ENCODE measurements at regions not wholly inside any gene's neighbourhood (a gene's known extent, or its start where the extent isn't known, plus 50 kb on each side); places are given as distances from the start of the nearest gene placed in this dataset.

- ATAC-seq (no peak), DNase-seq (no peak)
- no peaks in the 10 kb centered on the region for H3K4me1 Mint-ChIP-seq (ENCODE audit: low read depth)
- CTCF ChIA-PET: no interaction called here
- no peak overlapping the region for H3K27ac Mint-ChIP-seq
- H3K9me3 Mint-ChIP-seq (ENCODE audit: insufficient read depth): no peaks in the 10 kb centered on the region
- POLR2A ChIA-PET: no interaction called here
- no peaks in the 10 kb centered on the region for H3K27me3 Mint-ChIP-seq (ENCODE audit: low read depth)
- H3K36me3 Mint-ChIP-seq (ENCODE audit: low read depth): peaks cover 16% of the 10 kb centered on the region
- H3K4me3 Mint-ChIP-seq: no peak overlapping the region
These were observed 203.3 kb downstream of the OR13H1 start for GRCh38 chrX:131747173-131747572.

GRCh38 chrX:131752493-131753198, 208.8 kb downstream of the OR13H1 start:
- no peak overlapping the region for H3K4me3 Mint-ChIP-seq
- POLR2A ChIA-PET: no interaction called here
- H3K27ac Mint-ChIP-seq: no peak overlapping the region
- no peaks in the 10 kb centered on the region for H3K4me1 Mint-ChIP-seq (ENCODE audit: low read depth)
- ATAC-seq (no peak), DNase-seq (no peak)
- no peaks in the 10 kb centered on the region for H3K9me3 Mint-ChIP-seq (ENCODE audit: insufficient read depth)
- no peaks in the 10 kb centered on the region for H3K27me3 Mint-ChIP-seq (ENCODE audit: low read depth)
- CTCF ChIA-PET: no interaction called here
- peaks cover 6% of the 10 kb centered on the region for H3K36me3 Mint-ChIP-seq (ENCODE audit: low read depth)

DNA sequence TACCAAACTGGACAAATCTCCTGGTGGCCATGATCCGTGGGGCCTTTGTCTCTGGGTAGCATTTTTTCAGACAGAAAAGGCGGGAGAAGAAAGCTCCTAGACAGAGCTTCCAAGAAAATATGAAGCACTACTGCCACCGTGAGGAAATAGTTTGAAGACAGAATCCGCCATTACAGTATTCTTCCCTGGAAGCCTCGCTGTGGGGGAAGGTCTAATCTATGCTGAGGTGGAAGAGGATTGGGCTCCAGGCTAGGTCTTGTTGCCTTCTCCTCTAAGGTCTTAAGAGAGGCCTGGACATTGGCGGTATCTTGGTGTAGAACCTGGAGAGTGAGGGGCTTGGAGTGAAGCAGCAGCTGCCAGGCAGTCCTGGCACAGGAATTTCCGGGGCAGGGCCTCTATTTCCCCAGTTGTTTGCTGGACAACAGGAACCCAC, 218.9 kb downstream of the OR13H1 start:
- Mint-ChIP-seq H3K4me1 (ENCODE audit: low read depth) (no peaks in the 10 kb centered on the region), H3K4me3 (no peak overlapping the region), H3K9me3 (ENCODE audit: insufficient read depth) (no peaks in the 10 kb centered on the region), H3K27ac (no peak overlapping the region), H3K36me3 (ENCODE audit: low read depth) (peaks cover 7% of the 10 kb centered on the region), H3K27me3 (ENCODE audit: low read depth) (no peaks in the 10 kb centered on the region)
- no peak for DNase-seq
- ChIA-PET POLR2A (no interaction called here), CTCF (no interaction called here)
- no peak for ATAC-seq

DNA sequence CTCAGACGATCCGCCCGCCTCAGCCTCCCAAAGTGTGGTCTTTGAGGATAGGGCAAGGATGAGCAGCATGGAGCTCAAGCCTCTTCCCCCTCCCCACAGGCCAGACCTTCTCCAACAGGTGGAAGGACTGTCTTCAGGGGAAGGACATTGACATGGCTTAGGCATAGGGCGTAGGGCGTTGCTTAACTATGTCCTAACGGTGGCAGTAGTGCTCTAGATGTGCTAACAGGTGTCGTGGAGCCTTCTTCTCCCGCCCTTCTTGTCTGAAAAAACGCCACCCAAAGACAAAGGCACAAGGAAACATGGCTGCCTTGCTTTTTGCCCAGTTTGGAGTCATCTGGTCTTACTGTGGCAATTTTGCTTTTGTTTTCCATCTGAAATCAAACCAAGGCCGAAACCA, 219.8 kb downstream of the OR13H1 start:
- peaks cover 7% of the 10 kb centered on the region for H3K36me3 Mint-ChIP-seq (ENCODE audit: low read depth)
- DNase-seq: no peak
- no peak overlapping the region for H3K4me3 Mint-ChIP-seq
- H3K27ac Mint-ChIP-seq: no peak overlapping the region
- no peak for ATAC-seq
- POLR2A ChIA-PET: no interaction called here
- CTCF ChIA-PET: no interaction called here
- no peaks in the 10 kb centered on the region for H3K9me3 Mint-ChIP-seq (ENCODE audit: insufficient read depth)
- no peaks in the 10 kb centered on the region for H3K4me1 Mint-ChIP-seq (ENCODE audit: low read depth)
- H3K27me3 Mint-ChIP-seq (ENCODE audit: low read depth): no peaks in the 10 kb centered on the region

- ATAC-seq: no peak
- Mint-ChIP-seq H3K9me3 (ENCODE audit: insufficient read depth) (no peaks in the 10 kb centered on the region), H3K27me3 (ENCODE audit: low read depth) (no peaks in the 10 kb centered on the region), H3K4me3 (no peak overlapping the region), H3K36me3 (ENCODE audit: low read depth) (peaks cover 7% of the 10 kb centered on the region), H3K27ac (no peak overlapping the region), H3K4me1 (ENCODE audit: low read depth) (no peaks in the 10 kb centered on the region)
- no peak for DNase-seq
- ChIA-PET POLR2A (no interaction called here), CTCF (no interaction called here)
These were observed 220.3 kb downstream of the OR13H1 start for GRCh38 chrX:131764216-131764615.

DNA sequence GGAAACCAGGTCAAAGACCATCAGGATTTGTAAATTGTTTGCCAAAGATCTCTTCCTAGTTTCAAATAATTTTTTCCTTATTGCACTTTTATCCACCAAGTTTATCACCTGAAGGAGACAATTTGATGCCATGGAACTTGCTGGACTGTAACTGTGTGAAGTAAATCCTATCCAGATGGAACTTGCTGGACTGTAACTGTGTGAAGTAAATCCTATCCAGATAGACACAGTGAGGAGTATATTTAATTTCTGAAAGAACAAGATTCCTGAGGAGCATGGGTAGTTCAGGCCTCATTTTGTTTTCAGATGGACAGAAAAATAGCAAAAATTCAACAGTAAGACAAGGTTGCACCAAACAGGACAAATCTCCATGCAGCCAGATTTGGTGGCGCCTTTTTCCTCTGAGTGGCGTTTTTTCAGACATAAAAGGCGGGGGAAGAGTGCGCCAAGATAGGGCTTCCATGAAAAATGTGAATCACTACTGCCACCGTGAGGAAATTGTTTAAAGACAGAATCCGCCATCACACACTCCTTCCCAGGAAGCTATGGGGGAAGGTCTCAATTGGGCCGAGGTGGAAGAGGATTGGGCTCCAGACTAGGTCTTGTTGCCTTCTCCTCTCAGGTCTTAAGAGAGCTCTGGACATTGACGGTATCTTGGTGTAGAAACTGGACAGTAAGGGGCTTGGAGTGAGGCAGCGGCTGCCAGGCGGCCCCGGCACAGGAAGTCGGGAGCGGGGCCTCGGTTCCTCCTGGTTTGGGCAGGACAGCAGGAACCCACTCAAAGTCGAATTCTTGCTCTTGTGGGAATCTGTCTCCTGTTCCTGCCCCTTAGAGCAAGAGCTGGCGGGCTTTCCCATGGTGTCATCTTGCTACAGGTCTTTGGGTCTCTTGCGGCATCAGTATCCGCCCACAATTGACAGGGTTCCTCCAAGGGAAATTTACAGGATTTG, 234.7 kb downstream of the OR13H1 start:
- no peak overlapping the region for H3K27ac Mint-ChIP-seq
- H3K36me3 Mint-ChIP-seq (ENCODE audit: low read depth): no peaks in the 10 kb centered on the region
- ChIA-PET CTCF (no interaction called here), POLR2A (no interaction called here)
- H3K4me1 Mint-ChIP-seq (ENCODE audit: low read depth): no peaks in the 10 kb centered on the region
- H3K27me3 Mint-ChIP-seq (ENCODE audit: low read depth): no peaks in the 10 kb centered on the region
- no peak for ATAC-seq
- H3K9me3 Mint-ChIP-seq (ENCODE audit: insufficient read depth): no peaks in the 10 kb centered on the region
- no peak for DNase-seq
- H3K4me3 Mint-ChIP-seq: no peak overlapping the region

GRCh38 chrX:131779306-131779705, 235.4 kb downstream of the OR13H1 start:
- POLR2A ChIA-PET: no interaction called here
- no peak for ATAC-seq
- H3K4me1 Mint-ChIP-seq (ENCODE audit: low read depth): no peaks in the 10 kb centered on the region
- no peaks in the 10 kb centered on the region for H3K9me3 Mint-ChIP-seq (ENCODE audit: insufficient read depth)
- peaks cover 2% of the 10 kb centered on the region for H3K36me3 Mint-ChIP-seq (ENCODE audit: low read depth)
- CTCF ChIA-PET: no interaction called here
- no peaks in the 10 kb centered on the region for H3K27me3 Mint-ChIP-seq (ENCODE audit: low read depth)
- no peak overlapping the region for H3K4me3 Mint-ChIP-seq
- DNase-seq: no peak
- no peak overlapping the region for H3K27ac Mint-ChIP-seq

- H3K9me3 Mint-ChIP-seq (ENCODE audit: insufficient read depth): no peaks in the 10 kb centered on the region
- no peaks in the 10 kb centered on the region for H3K4me1 Mint-ChIP-seq (ENCODE audit: low read depth)
- ChIA-PET POLR2A (no interaction called here), CTCF (no interaction called here)
- H3K27ac Mint-ChIP-seq: no peak overlapping the region
- H3K4me3 Mint-ChIP-seq: no peak overlapping the region
- no peak for DNase-seq
- H3K27me3 Mint-ChIP-seq (ENCODE audit: low read depth): no peaks in the 10 kb centered on the region
- no peak for ATAC-seq
- H3K36me3 Mint-ChIP-seq (ENCODE audit: low read depth): peaks cover 2% of the 10 kb centered on the region
These were observed 235.9 kb downstream of the OR13H1 start for GRCh38 chrX:131779741-131780140.

- Mint-ChIP-seq H3K27ac (no peak overlapping the region), H3K4me3 (no peak overlapping the region), H3K27me3 (ENCODE audit: low read depth) (no peaks in the 10 kb centered on the region), H3K36me3 (ENCODE audit: low read depth) (peaks cover 2% of the 10 kb centered on the region), H3K9me3 (ENCODE audit: insufficient read depth) (no peaks in the 10 kb centered on the region), H3K4me1 (ENCODE audit: low read depth) (no peaks in the 10 kb centered on the region)
- DNase-seq: no peak
- no peak for ATAC-seq
- CTCF ChIA-PET: no interaction called here
- POLR2A ChIA-PET: no interaction called here
These were observed 238.8 kb downstream of the OR13H1 start for GRCh38 chrX:131782646-131783045.

DNA sequence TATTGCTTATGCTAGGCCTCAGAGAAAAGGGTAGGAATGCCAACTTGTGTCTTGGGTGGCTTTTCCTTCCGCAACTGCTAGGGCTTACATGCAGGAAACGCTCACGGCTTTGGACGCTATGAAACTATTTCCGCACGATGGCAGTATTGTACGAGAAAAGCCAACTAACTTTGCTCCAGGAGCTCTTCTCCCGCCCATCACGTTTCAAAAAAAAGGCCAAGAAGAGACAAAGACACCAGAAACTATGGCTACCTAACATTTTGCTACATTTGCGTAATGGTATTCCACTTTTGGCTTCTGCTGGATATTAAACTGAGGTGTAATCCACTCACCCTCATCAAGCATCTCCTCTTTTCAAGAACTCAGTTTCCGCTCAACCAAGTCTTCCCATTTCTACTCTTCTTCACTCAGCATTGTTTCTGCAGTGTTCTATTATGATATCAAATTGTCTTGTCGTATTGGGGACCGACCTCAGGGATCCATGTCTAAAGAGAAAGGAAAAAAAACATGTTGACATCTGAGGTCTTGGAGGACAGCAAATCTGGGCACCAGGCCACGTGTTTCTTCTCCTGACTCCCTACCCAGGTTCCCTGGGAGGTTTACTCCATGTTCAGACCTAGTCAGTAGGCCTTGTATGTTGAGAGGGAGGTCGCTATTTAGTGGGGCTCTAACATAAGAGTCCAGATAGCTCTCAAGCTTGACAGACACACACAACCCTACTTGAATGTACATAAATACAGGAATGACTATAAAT, 239.4 kb upstream of the STK26 start:
- ChIA-PET CTCF (no interaction called here), POLR2A (no interaction called here)
- no peak overlapping the region for H3K27ac Mint-ChIP-seq
- peaks cover 2% of the 10 kb centered on the region for H3K36me3 Mint-ChIP-seq (ENCODE audit: low read depth)
- no peaks in the 10 kb centered on the region for H3K9me3 Mint-ChIP-seq (ENCODE audit: insufficient read depth)
- no peaks in the 10 kb centered on the region for H3K27me3 Mint-ChIP-seq (ENCODE audit: low read depth)
- no peak overlapping the region for H3K4me3 Mint-ChIP-seq
- DNase-seq: no peak
- no peak for ATAC-seq
- H3K4me1 Mint-ChIP-seq (ENCODE audit: low read depth): no peaks in the 10 kb centered on the region

DNA sequence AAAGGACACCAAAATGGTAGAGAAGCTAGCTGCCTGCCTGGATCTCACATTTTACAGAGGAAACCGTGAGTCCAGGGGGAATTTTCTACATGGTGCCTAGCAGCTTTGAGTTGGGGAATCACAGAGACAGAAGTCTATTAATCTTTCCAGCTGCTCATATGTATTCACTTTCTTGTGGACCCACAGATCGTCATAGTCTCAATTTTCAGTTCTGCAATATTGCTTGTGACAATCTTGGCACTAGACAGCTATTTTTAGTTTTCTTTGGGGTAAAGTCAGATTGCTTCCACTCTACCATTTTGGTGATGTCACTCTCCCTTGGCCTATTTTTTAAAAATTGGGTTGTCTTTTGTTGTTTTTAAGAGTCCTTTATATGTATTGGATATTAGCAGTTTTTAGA, 233.4 kb upstream of the STK26 start:
- Mint-ChIP-seq H3K9me3 (ENCODE audit: insufficient read depth) (no peaks in the 10 kb centered on the region), H3K27me3 (ENCODE audit: low read depth) (no peaks in the 10 kb centered on the region), H3K36me3 (ENCODE audit: low read depth) (peaks cover 4% of the 10 kb centered on the region), H3K27ac (no peak overlapping the region), H3K4me3 (no peak overlapping the region), H3K4me1 (ENCODE audit: low read depth) (no peaks in the 10 kb centered on the region)
- DNase-seq (no peak), ATAC-seq (no peak)
- CTCF ChIA-PET: no interaction called here
- POLR2A ChIA-PET: no interaction called here

DNA sequence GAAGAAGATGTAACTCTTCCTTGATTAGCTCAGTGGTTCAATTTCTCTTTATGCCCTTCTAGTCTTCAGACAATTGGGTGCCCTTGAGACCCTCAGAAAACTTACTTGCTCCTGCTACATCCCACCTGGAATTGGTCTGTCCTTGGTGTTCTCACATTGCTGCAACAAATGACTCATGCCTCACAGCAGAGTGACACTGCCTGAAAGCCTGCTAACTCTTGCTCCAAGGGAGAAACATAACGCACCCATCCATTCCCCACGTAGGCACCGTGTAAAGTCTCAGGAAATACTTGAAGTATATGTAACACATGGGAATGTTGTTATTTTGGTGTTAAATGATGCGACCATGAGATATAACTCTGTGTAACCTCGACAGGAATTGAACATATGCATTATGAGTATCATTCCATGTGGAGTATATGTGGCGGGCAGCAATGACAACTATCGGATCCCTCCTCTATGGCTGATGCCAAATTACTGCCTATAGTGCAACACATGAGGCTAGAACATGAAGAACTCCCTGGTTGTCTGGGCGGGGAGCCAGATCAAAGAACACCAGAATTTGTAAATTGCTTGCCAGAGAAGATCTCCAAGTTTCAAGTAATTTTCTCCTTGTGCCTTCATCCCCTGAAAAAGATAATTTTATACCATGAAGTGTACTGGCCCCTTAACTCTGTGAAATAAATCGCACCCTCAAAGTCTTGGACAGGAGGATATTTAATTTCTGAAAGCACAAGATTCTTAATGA, 231.3 kb upstream of the STK26 start:
- Mint-ChIP-seq H3K4me3 (no peak overlapping the region), H3K4me1 (ENCODE audit: low read depth) (no peaks in the 10 kb centered on the region), H3K9me3 (ENCODE audit: insufficient read depth) (no peaks in the 10 kb centered on the region), H3K27me3 (ENCODE audit: low read depth) (no peaks in the 10 kb centered on the region), H3K27ac (no peak overlapping the region), H3K36me3 (ENCODE audit: low read depth) (peaks cover 4% of the 10 kb centered on the region)
- ATAC-seq (no peak), DNase-seq (no peak)
- POLR2A ChIA-PET: no interaction called here
- CTCF ChIA-PET: no interaction called here

Measured in activated CD8-positive, alpha-beta T cell treated with anti-CD3 and anti-CD28 coated beads, Interleukin-2, amount 10 ng/mL, durations not matched to agents 7 days and 5 days (primary cell).